CD4-positive, alpha-beta T cell treated with Interleukin-12 subunit alpha and Interleukin-12 subunit beta, for 1 hour (primary cell): ENCODE measurements at regions not wholly inside any gene's neighbourhood (a gene's known extent, or its start where the extent isn't known, plus 50 kb on each side); places are given as distances from the start of the nearest gene placed in this dataset.

Source experiments
- DNase-seq: peaks from one replicate; pipeline ENCODE4 v3.0.0-alpha.2; 2020

GRCh38 chr16:51573191-51573590 is 422.1 kb upstream of the SALL1 start:
- no peak for DNase-seq

- no peak for DNase-seq
Measured at GRCh38 chr16:51569203-51569931, 418.3 kb upstream of the SALL1 start.

- DNase-seq = no peak
Measured at GRCh38 chr16:51567911-51568310, 416.8 kb upstream of the SALL1 start.

- DNase-seq = no peak
Measured at GRCh38 chr16:51565184-51565583, 414.1 kb upstream of the SALL1 start.

GRCh38 chr16:51562891-51563290 is 411.8 kb upstream of the SALL1 start:
- no peak for DNase-seq

GRCh38 chr16:51559901-51560300 is 408.8 kb upstream of the SALL1 start:
- DNase-seq = no peak

GRCh38 chr16:51557670-51558069 is 406.6 kb upstream of the SALL1 start:
- DNase-seq = no peak

- no peak for DNase-seq
Measured at GRCh38 chr16:51556694-51557340, 405.7 kb upstream of the SALL1 start.

GRCh38 chr16:51553910-51554309 is 402.8 kb upstream of the SALL1 start:
- DNase-seq = no peak

GRCh38 chr16:51553314-51553713 is 402.2 kb upstream of the SALL1 start:
- no peak for DNase-seq

- no peak for DNase-seq
Measured at GRCh38 chr16:51550800-51551347, 399.8 kb upstream of the SALL1 start.

- DNase-seq = no peak
Measured at GRCh38 chr16:51549836-51550235, 398.8 kb upstream of the SALL1 start.

- no peak for DNase-seq
Measured at GRCh38 chr16:51545951-51546350, 394.9 kb upstream of the SALL1 start.

GRCh38 chr16:51544851-51545467 is 393.9 kb upstream of the SALL1 start:
- DNase-seq = no peak

- DNase-seq = no peak
Measured at GRCh38 chr16:51543971-51544370, 392.9 kb upstream of the SALL1 start.

GRCh38 chr16:51542981-51543815 is 392.1 kb upstream of the SALL1 start:
- DNase-seq = no peak

- no peak for DNase-seq
Measured at GRCh38 chr16:51540259-51540658, 389.2 kb upstream of the SALL1 start.

- DNase-seq = no peak
Measured at GRCh38 chr16:51538707-51539498, 387.8 kb upstream of the SALL1 start.

GRCh38 chr16:51535591-51535990 is 384.5 kb upstream of the SALL1 start:
- DNase-seq = no peak

GRCh38 chr16:51532551-51532950 is 381.5 kb upstream of the SALL1 start:
- DNase-seq = no peak

- DNase-seq = no peak
Measured at GRCh38 chr16:51531271-51531670, 380.2 kb upstream of the SALL1 start.

GRCh38 chr16:51527349-51527748 is 376.3 kb upstream of the SALL1 start:
- no peak for DNase-seq
